GM19438 (cell line): ENCODE measurements at regions not wholly inside any gene's neighbourhood (a gene's known extent, or its start where the extent isn't known, plus 50 kb on each side); places are given as distances from the start of the nearest gene placed in this dataset.

Experiments used
- ATAC-seq: cut with Tn5 transposase; IDR thresholded peaks from one replicate; pipeline ENCODE4 v1.9.1; 2021; ENCODE audit warnings: low read depth; ENCODE audit not compliant: unreplicated experiment

- ATAC-seq, result no peak
These were observed 229.2 kb downstream of the PTTG2 start for GRCh38 chr4:38189445-38189844.

- no peak for ATAC-seq
These were observed 230.6 kb downstream of the PTTG2 start for GRCh38 chr4:38190717-38191178.

- no peak for ATAC-seq
These were observed 232.3 kb downstream of the PTTG2 start for GRCh38 chr4:38192516-38192915.

- no peak for ATAC-seq
These were observed 233.2 kb downstream of the PTTG2 start for GRCh38 chr4:38193236-38193863.

- no peak for ATAC-seq
These were observed 233.9 kb downstream of the PTTG2 start for GRCh38 chr4:38194047-38194602.

- ATAC-seq, result no peak
These were observed 235.3 kb downstream of the PTTG2 start for GRCh38 chr4:38195486-38195885.

GRCh38 chr4:38195911-38196310 lies 235.7 kb downstream of the PTTG2 start:
- no peak for ATAC-seq

- no peak for ATAC-seq
These were observed 242.0 kb downstream of the PTTG2 start for GRCh38 chr4:38202242-38202641.

GRCh38 chr4:38203609-38204008 lies 243.4 kb downstream of the PTTG2 start:
- no peak for ATAC-seq

GRCh38 chr4:38204339-38205035 lies 244.3 kb downstream of the PTTG2 start:
- ATAC-seq, result no peak

- ATAC-seq, result no peak
These were observed 245.1 kb downstream of the PTTG2 start for GRCh38 chr4:38205261-38205660.

- ATAC-seq, result no peak
These were observed 246.9 kb downstream of the PTTG2 start for GRCh38 chr4:38207110-38207457.

GRCh38 chr4:38209654-38210053 lies 249.5 kb downstream of the PTTG2 start:
- no peak for ATAC-seq

- ATAC-seq, result no peak
These were observed 250.4 kb downstream of the PTTG2 start for GRCh38 chr4:38210396-38211114.

- no peak for ATAC-seq
These were observed 251.7 kb downstream of the PTTG2 start for GRCh38 chr4:38211885-38212284.

GRCh38 chr4:38213083-38213805 lies 253.0 kb downstream of the PTTG2 start:
- no peak for ATAC-seq

- ATAC-seq, result no peak
These were observed 262.7 kb downstream of the PTTG2 start for GRCh38 chr4:38222892-38223291.

- no peak for ATAC-seq
These were observed 263.1 kb downstream of the PTTG2 start for GRCh38 chr4:38223306-38223705.

- ATAC-seq, result no peak
These were observed 263.6 kb downstream of the PTTG2 start for GRCh38 chr4:38223782-38224236.

- no peak for ATAC-seq
These were observed 264.7 kb downstream of the PTTG2 start for GRCh38 chr4:38224850-38225249.

- ATAC-seq, result no peak
These were observed 266.0 kb downstream of the PTTG2 start for GRCh38 chr4:38226170-38226569.
